HepG2 (cell line): ENCODE measurements at regions not wholly inside any gene's neighbourhood (a gene's known extent, or its start where the extent isn't known, plus 50 kb on each side); places are given as distances from the start of the nearest gene placed in this dataset.

Source experiments
- ATAC-seq: fragments of 200-7000 bp; cut with Tn5 transposase; 3 replicates; pipeline ENCODE4 v1.9.1; 2020; ENCODE audit warnings: mild to moderate bottlenecking, moderate library complexity
- BruUV-seq: library from RNA; stranded (reverse); fragments of 400-500 nt; replicated peaks from 2 replicates; lab custom pipeline; 2021; lab: Mats Ljungman, UMichigan
- CTCF ChIA-PET: fragments of 300-600 bp; formaldehyde crosslinking; extraction: SDS; loops from one replicate; lab custom pipeline; 2021; ENCODE audit warnings: low total read pairs, inconsistent platforms, low intra/inter-chr PET ratio; lab: Yijun Ruan, JAX
- POLR2A ChIA-PET: fragments of 350-600 bp; sonication (Branson Sonifier 250); formaldehyde crosslinking; loops from one replicate; lab custom pipeline; 2020; ENCODE audit warnings: antibody characterized with exemption, inconsistent platforms; lab: Yijun Ruan, JAX
- DNase-seq: peaks from one replicate; pipeline ENCODE4 v3.0.0-alpha.2; 2015; ENCODE audit warnings: low spot score
- FAIRE-seq: peaks from 3 replicates; lab custom pipeline; 2011; peaks lifted over from hg19 to GRCh38; lab: Jason Lieb, UNC
- H2AFZ ChIP-seq: one replicate; pipeline ENCODE4 v1.6.1; 2011; ENCODE audit warnings: low read length, inconsistent platforms
- H3K27ac ChIP-seq: fragments of 300-600 bp; 3 replicates; pipeline ENCODE4 v1.8.0; 2011; ENCODE audit warnings: mixed run types, mild to moderate bottlenecking, mixed read lengths, low read length, inconsistent platforms; ENCODE audit not compliant: insufficient read depth; ENCODE audit errors: extremely low read length
- H3K27me3 ChIP-seq, 2 experiments: fragments of 200-600 bp in 1 of 2; 2 replicates in 1 of 2; 3 replicates in 1 of 2; pipeline versions ENCODE4 v1.6.0 to v1.8.0; 2011; ENCODE audit warnings: low read length in 2 of 2, mild to moderate bottlenecking in 2 of 2, moderate library complexity in 2 of 2, inconsistent platforms in 1 of 2; ENCODE audit not compliant: insufficient read depth in 2 of 2, control insufficient read depth in 1 of 2
- H3K36me3 ChIP-seq, 2 experiments: fragments of 200-600 bp in 1 of 2; replicated peaks in 1 of 2; 2 replicates in 1 of 2; 3 replicates in 1 of 2; pipeline versions ENCODE4 v1.5.1 to v1.8.0; 2011; ENCODE audit warnings: low read length in 2 of 2, inconsistent platforms in 1 of 2; ENCODE audit not compliant: insufficient read depth in 2 of 2, control insufficient read depth in 1 of 2
- H3K4me1 ChIP-seq: 2 replicates; pipeline ENCODE4 v1.5.1; 2012; ENCODE audit warnings: low read length, inconsistent platforms; ENCODE audit not compliant: insufficient read depth
- H3K4me2 ChIP-seq: 2 replicates; pipeline ENCODE4 v1.6.0; 2011; ENCODE audit warnings: low read depth, low read length, inconsistent platforms
- H3K4me3 ChIP-seq, 3 experiments: fragments of 200-600 bp in 1 of 3; sonication (generic), shearing (Covaris generic) in 1 of 3; replicated peaks in 1 of 3; 2 replicates each; pipeline ENCODE4 v1.5.1; 2011 to 2016; ENCODE audit warnings: low read length in 3 of 3, inconsistent platforms in 2 of 3, low read depth in 2 of 3, mild to moderate bottlenecking in 2 of 3, control low read depth in 1 of 3, mixed read lengths in 1 of 3; ENCODE audit not compliant: insufficient read depth in 1 of 3
- H3K79me2 ChIP-seq: one replicate; pipeline ENCODE4 v1.6.1; 2011; ENCODE audit warnings: low read length, inconsistent platforms; ENCODE audit not compliant: insufficient read depth
- H3K9ac ChIP-seq: 2 replicates; pipeline ENCODE4 v1.6.0; 2011; ENCODE audit warnings: mild to moderate bottlenecking, low read depth, low read length, inconsistent platforms; ENCODE audit not compliant: insufficient read depth
- H3K9me3 ChIP-seq: 2 replicates; pipeline ENCODE4 v1.5.1; 2012; ENCODE audit warnings: mild to moderate bottlenecking, low read length
- H4K20me1 ChIP-seq: 2 replicates; pipeline ENCODE4 v1.6.0; 2011; ENCODE audit warnings: inconsistent platforms, mild to moderate bottlenecking, low read length, moderate library complexity; ENCODE audit not compliant: insufficient read depth
- AFF4 ChIP-seq: sonication (generic); formaldehyde crosslinking; IDR thresholded peaks from 2 replicates; pipeline ENCODE4 v1.4.0; 2020; ENCODE audit warnings: missing genetic modification reagents
- CREB1 ChIP-seq, 2 experiments: fragments of 450-650 bp in 1 of 2; IDR thresholded peaks; 2 replicates each; pipeline ENCODE4 v1.6.1; 2016 to 2017; ENCODE audit warnings: control low read depth in 1 of 2, mild to moderate bottlenecking in 1 of 2, missing compliant biosample characterization in 1 of 2, missing genetic modification characterization in 1 of 2
- CSRNP2 ChIP-seq: sonication (generic); formaldehyde crosslinking; conservative IDR thresholded peaks from 2 replicates; pipeline ENCODE4 v1.8.0; 2022; ENCODE audit warnings: low read depth, missing genetic modification reagents
- MTERF4 ChIP-seq: sonication (generic); formaldehyde crosslinking; IDR thresholded peaks from 2 replicates; pipeline ENCODE4 v1.8.0; 2023; ENCODE audit warnings: mild to moderate bottlenecking, missing genetic modification reagents
- REPIN1 ChIP-seq: sonication (generic); formaldehyde crosslinking; IDR thresholded peaks from 2 replicates; pipeline ENCODE4 v1.8.0; 2022; ENCODE audit warnings: missing genetic modification reagents, low read depth, mild to moderate bottlenecking, borderline replicate concordance
- ZFYVE20 ChIP-seq: sonication (generic); formaldehyde crosslinking; IDR thresholded peaks from 2 replicates; pipeline ENCODE4 v1.8.0; 2023; ENCODE audit warnings: low read depth, mild to moderate bottlenecking, moderate library complexity, missing genetic modification reagents, borderline replicate concordance
- ZNF136 ChIP-seq: sonication (generic); formaldehyde crosslinking; IDR thresholded peaks from 2 replicates; pipeline ENCODE4 v1.8.1; 2022; ENCODE audit warnings: low read depth, mild to moderate bottlenecking, moderate library complexity, missing genetic modification reagents
- ZNF138 ChIP-seq: sonication (generic); formaldehyde crosslinking; IDR thresholded peaks from 2 replicates; pipeline ENCODE4 v1.5.0; 2020; ENCODE audit warnings: mild to moderate bottlenecking, low read depth, missing genetic modification reagents
- ZNF788 ChIP-seq: sonication (generic); formaldehyde crosslinking; IDR thresholded peaks from 2 replicates; pipeline ENCODE4 v1.5.0; 2020; ENCODE audit warnings: mild to moderate bottlenecking, missing genetic modification reagents, borderline replicate concordance
- WGBS: methylation state at CpG from one replicate; pipeline ENCODE4 v1.1.6; 2017; ENCODE audit warnings: low lambda C conversion rate; 5-methylcytosine and 5-hydroxymethylcytosine counted together
- in situ Hi-C: cut with HindIII; loops from 2 replicates; pipeline ENCODE4 v1.10.0; 2017; ENCODE audit warnings: low pct_unique_long_range_greater_than_20kb; ENCODE audit not compliant: extremely low pct_ligation_motif_present
- intact Hi-C: fragments of 100-400 bp; cut with micrococcal nuclease; formaldehyde crosslinking; loops from one replicate; pipeline ENCODE4 v1.10.0; 2022; ENCODE audit not compliant: unreplicated experiment

GRCh38 chr9:118963674-118964073 lies 405.6 kb downstream of the BRINP1 start (continued):
- no peak for TF ChIP-seq CSRNP2

- 7% methylated on average over 3 of the region's 3 CpGs for WGBS
- no peak overlapping the region for H3K27ac ChIP-seq
- H3K9ac ChIP-seq: no peak overlapping the region
- ATAC-seq (no peak), DNase-seq (no peak), FAIRE-seq (no peak)
- H3K9me3 ChIP-seq: peaks cover 94% of the 10 kb centered on the region
- in situ Hi-C loops: no loop called here
- no peak overlapping the region for H3K4me2 ChIP-seq
- H3K79me2 ChIP-seq: no peaks in the 10 kb centered on the region
- POLR2A ChIA-PET: no interaction called here
- CTCF ChIA-PET: no interaction called here
- no TSS peak for BruUV-seq
- TF ChIP-seq CREB1 (IDR thresholded peaks at IDR 0.05) (peak; percentile 89), CREB1 (CRISPR knock-in tag; IDR thresholded peaks at IDR 0.05) (no peak), ZNF138 (CRISPR knock-in tag) (no peak)
- H3K36me3 ChIP-seq: no peaks in the 10 kb centered on the region
- H3K4me1 ChIP-seq: no peaks in the 10 kb centered on the region
- no peak overlapping the region for H3K4me3 ChIP-seq
- H2AFZ ChIP-seq: no peak overlapping the region
- H4K20me1 ChIP-seq: no peaks in the 10 kb centered on the region
- no peaks in the 10 kb centered on the region for H3K27me3 ChIP-seq
- intact Hi-C loops: no loop called here
Observed at GRCh38 chr9:118967901-118968300, 401.3 kb downstream of the BRINP1 start.

- in situ Hi-C loops (no loop called here), intact Hi-C loops (no loop called here)
- ATAC-seq (no peak), DNase-seq (no peak), FAIRE-seq (no peak)
- no peak overlapping the region for H3K9ac ChIP-seq
- no TSS peak for BruUV-seq
- no peaks in the 10 kb centered on the region for H3K36me3 ChIP-seq
- no peaks in the 10 kb centered on the region for H3K4me1 ChIP-seq
- no peak overlapping the region for H3K4me3 ChIP-seq
- H3K9me3 ChIP-seq: peaks cover 77% of the 10 kb centered on the region
- no peaks in the 10 kb centered on the region for H3K27me3 ChIP-seq
- H3K79me2 ChIP-seq: no peaks in the 10 kb centered on the region
- H2AFZ ChIP-seq: no peak overlapping the region
- ChIA-PET CTCF (no interaction called here), POLR2A (no interaction called here)
- H3K4me2 ChIP-seq: no peak overlapping the region
- 0% methylated on average over 1 of the region's 1 CpG for WGBS
- H3K27ac ChIP-seq: no peak overlapping the region
- H4K20me1 ChIP-seq: no peaks in the 10 kb centered on the region
- TF ChIP-seq AFF4 (no peak), MTERF4 (CRISPR knock-in tag) (no peak), ZFYVE20 (CRISPR knock-in tag) (no peak), ZNF788 (CRISPR knock-in tag) (no peak), ZNF136 (CRISPR knock-in tag) (no peak), REPIN1 (CRISPR knock-in tag) (no peak)
Observed at GRCh38 chr9:118975736-118976135, 393.5 kb downstream of the BRINP1 start.
